ENCODE measurements at regions not wholly inside any gene's neighbourhood (a gene's known extent, or its start where the extent isn't known, plus 50 kb on each side); places are given as distances from the start of the nearest gene placed in this dataset.

DNA sequence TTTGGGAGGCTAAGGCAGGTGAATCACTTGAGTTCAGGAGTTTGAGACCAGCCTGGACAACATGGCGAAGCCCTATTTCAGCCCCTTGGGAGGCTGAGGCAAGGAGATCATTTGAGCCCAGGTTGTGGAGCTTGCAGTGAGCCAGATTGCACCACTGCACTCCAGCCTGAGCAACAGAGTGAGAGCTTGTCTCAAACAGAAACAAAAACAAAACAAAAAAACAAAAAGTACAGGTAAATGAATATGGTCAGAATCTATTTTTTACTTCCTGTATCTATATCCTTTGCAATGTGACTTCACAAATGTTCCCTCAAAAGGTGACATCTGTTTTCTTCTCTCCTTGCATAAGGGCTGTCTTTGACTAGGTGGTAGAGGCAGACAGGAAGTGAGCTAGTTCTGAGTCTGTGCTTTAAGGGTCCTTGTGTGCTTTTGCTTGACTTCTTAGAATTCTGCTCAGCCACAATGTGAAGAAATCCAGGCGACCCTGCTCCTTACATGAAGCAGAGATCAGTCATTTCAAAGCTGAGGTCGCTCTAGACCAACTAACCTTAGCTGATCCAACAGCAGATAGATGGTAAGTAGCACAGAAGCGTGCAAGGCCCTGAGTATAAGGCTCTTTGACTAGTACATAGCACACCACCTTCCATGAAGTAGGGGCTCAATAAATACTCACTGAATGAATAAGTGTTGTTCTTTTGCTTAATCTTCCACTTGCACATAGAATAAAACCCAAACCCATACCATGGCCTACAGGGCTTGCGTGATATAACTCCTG is 423.2 kb upstream of the PCDH15 start:
- TF ChIP-seq CTCF (IDR thresholded peaks at IDR 0.05): no peak
- TF ChIP-seq EZH2phosphoT487 (IDR thresholded peaks at IDR 0.05): no peak
- TF ChIP-seq EZH2 (IDR thresholded peaks at IDR 0.05): no peak

Measured in neural progenitor cell (in vitro differentiated cells).